HepG2 (cell line): ENCODE measurements at regions not wholly inside any gene's neighbourhood (a gene's known extent, or its start where the extent isn't known, plus 50 kb on each side); places are given as distances from the start of the nearest gene placed in this dataset.

Source experiments
- KDM3A ChIP-seq: IDR thresholded peaks from 2 replicates; pipeline ENCODE4 v1.6.1; 2018; ENCODE audit warnings: low read depth, missing compliant biosample characterization
- MED1 ChIP-seq: sonication (generic); formaldehyde crosslinking; IDR thresholded peaks from 2 replicates; pipeline ENCODE4 v1.4.0; 2020; ENCODE audit warnings: missing genetic modification reagents
- MTF2 ChIP-seq: sonication (generic); formaldehyde crosslinking; IDR thresholded peaks from 2 replicates; pipeline ENCODE4 v1.5.0; 2020; ENCODE audit warnings: missing genetic modification reagents, borderline replicate concordance
- MXD4 ChIP-seq: IDR thresholded peaks from 2 replicates; pipeline ENCODE4 v1.6.1; 2016; ENCODE audit warnings: mild to moderate bottlenecking, missing biosample characterization, missing genetic modification reagents
- NFIB ChIP-seq: sonication (generic); formaldehyde crosslinking; IDR thresholded peaks from 2 replicates; pipeline ENCODE4 v1.9.0; 2021; ENCODE audit warnings: missing genetic modification reagents, mild to moderate bottlenecking, borderline replicate concordance
- NFYC ChIP-seq: IDR thresholded peaks from 2 replicates; pipeline ENCODE4 v1.6.1; 2016; ENCODE audit warnings: missing genetic modification reagents, missing compliant biosample characterization
- REL ChIP-seq: sonication (generic); formaldehyde crosslinking; conservative IDR thresholded peaks from 2 replicates; pipeline ENCODE4 v1.8.0; 2022; ENCODE audit warnings: mild to moderate bottlenecking, missing genetic modification reagents, moderate library complexity
- RXRA ChIP-seq: sonication (generic); formaldehyde crosslinking; IDR thresholded peaks from 2 replicates; pipeline ENCODE4 v1.5.1; 2020; ENCODE audit warnings: missing genetic modification reagents
- ZBTB14 ChIP-seq: sonication (generic); formaldehyde crosslinking; IDR thresholded peaks from 2 replicates; pipeline ENCODE4 v1.4.0; 2020; ENCODE audit warnings: missing genetic modification reagents
- ZNF207 ChIP-seq: fragments of 450-650 bp; IDR thresholded peaks from 2 replicates; pipeline ENCODE4 v1.6.1; 2016; ENCODE audit warnings: antibody characterized with exemption, borderline replicate concordance
- ZNF234 ChIP-seq: sonication (generic); formaldehyde crosslinking; conservative IDR thresholded peaks from 2 replicates; pipeline ENCODE4 v1.5.1; 2020; ENCODE audit warnings: mild to moderate bottlenecking, missing genetic modification reagents
- ZNF251 ChIP-seq: sonication (generic); formaldehyde crosslinking; IDR thresholded peaks from 2 replicates; pipeline ENCODE4 v1.9.0; 2021; ENCODE audit warnings: mild to moderate bottlenecking, missing genetic modification reagents
- ZNF44 ChIP-seq: sonication (generic); formaldehyde crosslinking; IDR thresholded peaks from 2 replicates; pipeline ENCODE4 v1.5.1; 2020; ENCODE audit warnings: mild to moderate bottlenecking, missing genetic modification reagents
- ZNF451 ChIP-seq: sonication (generic); formaldehyde crosslinking; IDR thresholded peaks from 2 replicates; pipeline ENCODE4 v1.5.0; 2020; ENCODE audit warnings: mild to moderate bottlenecking, missing genetic modification reagents
- ZNF629 ChIP-seq: sonication (generic); formaldehyde crosslinking; conservative IDR thresholded peaks from 2 replicates; pipeline ENCODE4 v1.5.0; 2020; ENCODE audit warnings: missing genetic modification reagents
- ZNF746 ChIP-seq: sonication (generic); formaldehyde crosslinking; IDR thresholded peaks from 2 replicates; pipeline ENCODE4 v1.8.0; 2022; ENCODE audit warnings: mild to moderate bottlenecking, missing genetic modification reagents
- ZNF749 ChIP-seq: sonication (generic); formaldehyde crosslinking; IDR thresholded peaks from 2 replicates; pipeline ENCODE4 v1.8.0; 2022; ENCODE audit warnings: mild to moderate bottlenecking, missing genetic modification reagents, moderate library complexity, borderline replicate concordance
- ZNF850 ChIP-seq: sonication (generic); formaldehyde crosslinking; conservative IDR thresholded peaks from 2 replicates; pipeline ENCODE4 v1.9.0; 2021; ENCODE audit warnings: mild to moderate bottlenecking, missing genetic modification reagents
- ZSCAN12 ChIP-seq: sonication (generic); formaldehyde crosslinking; IDR thresholded peaks from 2 replicates; pipeline ENCODE4 v1.9.0; 2021; ENCODE audit warnings: mild to moderate bottlenecking, missing genetic modification reagents
- TF ChIP-seq, protein P1 (sequence below): sonication (generic); formaldehyde crosslinking; IDR thresholded peaks from 2 replicates; pipeline ENCODE4 v1.4.0; 2020; ENCODE audit warnings: missing genetic modification reagents
- TF ChIP-seq, protein P2 (sequence below): sonication (generic); formaldehyde crosslinking; IDR thresholded peaks from 2 replicates; pipeline ENCODE4 v1.5.0; 2020; ENCODE audit warnings: missing genetic modification reagents, mild to moderate bottlenecking, borderline replicate concordance
- TF ChIP-seq, protein P3 (sequence below): IDR thresholded peaks from 2 replicates; pipeline ENCODE4 v1.6.1; 2018; ENCODE audit warnings: missing genetic modification reagents, mild to moderate bottlenecking, missing compliant biosample characterization
- TF ChIP-seq, protein P4 (sequence below): sonication (generic); formaldehyde crosslinking; IDR thresholded peaks from 2 replicates; pipeline ENCODE4 v1.4.0; 2020; ENCODE audit warnings: missing genetic modification reagents; ENCODE audit errors: not compliant biosample characterization

GRCh38 chr13:49858178-49858856, 65.8 kb upstream of the KPNA3 start (continued):
- TF ChIP-seq, protein P1, sequence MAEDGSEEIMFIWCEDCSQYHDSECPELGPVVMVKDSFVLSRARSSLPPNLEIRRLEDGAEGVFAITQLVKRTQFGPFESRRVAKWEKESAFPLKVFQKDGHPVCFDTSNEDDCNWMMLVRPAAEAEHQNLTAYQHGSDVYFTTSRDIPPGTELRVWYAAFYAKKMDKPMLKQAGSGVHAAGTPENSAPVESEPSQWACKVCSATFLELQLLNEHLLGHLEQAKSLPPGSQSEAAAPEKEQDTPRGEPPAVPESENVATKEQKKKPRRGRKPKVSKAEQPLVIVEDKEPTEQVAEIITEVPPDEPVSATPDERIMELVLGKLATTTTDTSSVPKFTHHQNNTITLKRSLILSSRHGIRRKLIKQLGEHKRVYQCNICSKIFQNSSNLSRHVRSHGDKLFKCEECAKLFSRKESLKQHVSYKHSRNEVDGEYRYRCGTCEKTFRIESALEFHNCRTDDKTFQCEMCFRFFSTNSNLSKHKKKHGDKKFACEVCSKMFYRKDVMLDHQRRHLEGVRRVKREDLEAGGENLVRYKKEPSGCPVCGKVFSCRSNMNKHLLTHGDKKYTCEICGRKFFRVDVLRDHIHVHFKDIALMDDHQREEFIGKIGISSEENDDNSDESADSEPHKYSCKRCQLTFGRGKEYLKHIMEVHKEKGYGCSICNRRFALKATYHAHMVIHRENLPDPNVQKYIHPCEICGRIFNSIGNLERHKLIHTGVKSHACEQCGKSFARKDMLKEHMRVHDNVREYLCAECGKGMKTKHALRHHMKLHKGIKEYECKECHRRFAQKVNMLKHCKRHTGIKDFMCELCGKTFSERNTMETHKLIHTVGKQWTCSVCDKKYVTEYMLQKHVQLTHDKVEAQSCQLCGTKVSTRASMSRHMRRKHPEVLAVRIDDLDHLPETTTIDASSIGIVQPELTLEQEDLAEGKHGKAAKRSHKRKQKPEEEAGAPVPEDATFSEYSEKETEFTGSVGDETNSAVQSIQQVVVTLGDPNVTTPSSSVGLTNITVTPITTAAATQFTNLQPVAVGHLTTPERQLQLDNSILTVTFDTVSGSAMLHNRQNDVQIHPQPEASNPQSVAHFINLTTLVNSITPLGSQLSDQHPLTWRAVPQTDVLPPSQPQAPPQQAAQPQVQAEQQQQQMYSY (CRISPR knock-in tag) = no peak
- TF ChIP-seq, protein P2, sequence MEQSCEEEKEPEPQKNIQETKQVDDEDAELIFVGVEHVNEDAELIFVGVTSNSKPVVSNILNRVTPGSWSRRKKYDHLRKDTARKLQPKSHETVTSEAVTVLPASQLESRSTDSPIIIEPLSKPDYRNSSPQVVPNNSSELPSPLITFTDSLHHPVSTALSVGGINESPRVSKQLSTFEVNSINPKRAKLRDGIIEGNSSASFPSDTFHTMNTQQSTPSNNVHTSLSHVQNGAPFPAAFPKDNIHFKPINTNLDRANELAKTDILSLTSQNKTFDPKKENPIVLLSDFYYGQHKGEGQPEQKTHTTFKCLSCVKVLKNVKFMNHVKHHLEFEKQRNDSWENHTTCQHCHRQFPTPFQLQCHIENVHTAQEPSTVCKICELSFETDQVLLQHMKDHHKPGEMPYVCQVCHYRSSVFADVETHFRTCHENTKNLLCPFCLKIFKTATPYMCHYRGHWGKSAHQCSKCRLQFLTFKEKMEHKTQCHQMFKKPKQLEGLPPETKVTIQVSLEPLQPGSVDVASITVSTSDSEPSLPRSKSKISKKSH (CRISPR knock-in tag) = no peak
- TF ChIP-seq REL (CRISPR knock-in tag) (no peak), ZNF451 (no peak), ZNF234 (no peak), MXD4 (CRISPR knock-in tag) (0 out of 2 replicates have a peak, but pooled peaks have one; percentile 26), NFYC (no peak), ZNF749 (CRISPR knock-in tag) (no peak), MTF2 (no peak), ZNF44 (CRISPR knock-in tag) (no peak), ZNF251 (CRISPR knock-in tag) (no peak), ZNF629 (CRISPR knock-in tag) (no peak), ZSCAN12 (no peak), ZNF746 (CRISPR knock-in tag) (no peak), ZNF207 (no peak), ZBTB14 (CRISPR knock-in tag) (no peak), MED1 (CRISPR knock-in tag) (peak; percentile 69), NFIB (no peak), RXRA (CRISPR knock-in tag) (no peak), ZNF850 (CRISPR knock-in tag) (no peak), KDM3A (CRISPR knock-in tag) (0 out of 2 replicates have a peak, but pooled peaks have one; percentile 43)
- TF ChIP-seq, protein P3, sequence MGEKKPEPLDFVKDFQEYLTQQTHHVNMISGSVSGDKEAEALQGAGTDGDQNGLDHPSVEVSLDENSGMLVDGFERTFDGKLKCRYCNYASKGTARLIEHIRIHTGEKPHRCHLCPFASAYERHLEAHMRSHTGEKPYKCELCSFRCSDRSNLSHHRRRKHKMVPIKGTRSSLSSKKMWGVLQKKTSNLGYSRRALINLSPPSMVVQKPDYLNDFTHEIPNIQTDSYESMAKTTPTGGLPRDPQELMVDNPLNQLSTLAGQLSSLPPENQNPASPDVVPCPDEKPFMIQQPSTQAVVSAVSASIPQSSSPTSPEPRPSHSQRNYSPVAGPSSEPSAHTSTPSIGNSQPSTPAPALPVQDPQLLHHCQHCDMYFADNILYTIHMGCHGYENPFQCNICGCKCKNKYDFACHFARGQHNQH (CRISPR knock-in tag) = no peak; the same call in 1 of the 2 replicates
- TF ChIP-seq, protein P4, sequence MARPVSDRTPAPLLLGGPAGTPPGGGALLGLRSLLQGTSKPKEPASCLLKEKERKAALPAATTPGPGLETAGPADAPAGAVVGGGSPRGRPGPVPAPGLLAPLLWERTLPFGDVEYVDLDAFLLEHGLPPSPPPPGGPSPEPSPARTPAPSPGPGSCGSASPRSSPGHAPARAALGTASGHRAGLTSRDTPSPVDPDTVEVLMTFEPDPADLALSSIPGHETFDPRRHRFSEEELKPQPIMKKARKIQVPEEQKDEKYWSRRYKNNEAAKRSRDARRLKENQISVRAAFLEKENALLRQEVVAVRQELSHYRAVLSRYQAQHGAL (CRISPR knock-in tag) = no peak
